Left ventricle myocardium superior (tissue), 1 donor: ENCODE measurements at regions not wholly inside any gene's neighbourhood (a gene's known extent, or its start where the extent isn't known, plus 50 kb on each side); places are given as distances from the start of the nearest gene placed in this dataset.
"Not testable (repeated sequence)": the region's sequence is repeated elsewhere in the genome, so short reads cannot be mapped to it uniquely, and the experiment has no call there.

Experiments
- ATAC-seq: fragments of 200-7000 bp; cut with Tn5 transposase; one replicate; pipeline ENCODE4 v1.9.1; 2020; ENCODE audit warnings: mild to moderate bottlenecking, moderate library complexity
- DNase-seq: peaks from one replicate; pipeline ENCODE4 v3.0.0-alpha.2; 2020
- intact Hi-C: fragments of 100-400 bp; cut with micrococcal nuclease; formaldehyde crosslinking; loops from one replicate; pipeline ENCODE4 v1.11.0; 2022
- donor health status: DM: no; HTN: yes; CAD: no; lungs with severe emphysema.

- ATAC-seq: no peak
- intact Hi-C loops: no loop called here
These were observed 469.3 kb upstream of the KLF6 start for GRCh38 chr10:4254101-4254994.

GRCh38 chr10:4252701-4253100, 467.7 kb upstream of the KLF6 start:
- ATAC-seq (no peak), DNase-seq (no peak)
- intact Hi-C loops: no loop called here

More at GRCh38 chr10:4254101-4254994, 469.3 kb upstream of the KLF6 start:
- DNase-seq: no peak

- ATAC-seq (no peak), DNase-seq (no peak)
- intact Hi-C loops: no loop called here
These were observed 465.5 kb upstream of the KLF6 start for GRCh38 chr10:4250587-4250887.

DNA sequence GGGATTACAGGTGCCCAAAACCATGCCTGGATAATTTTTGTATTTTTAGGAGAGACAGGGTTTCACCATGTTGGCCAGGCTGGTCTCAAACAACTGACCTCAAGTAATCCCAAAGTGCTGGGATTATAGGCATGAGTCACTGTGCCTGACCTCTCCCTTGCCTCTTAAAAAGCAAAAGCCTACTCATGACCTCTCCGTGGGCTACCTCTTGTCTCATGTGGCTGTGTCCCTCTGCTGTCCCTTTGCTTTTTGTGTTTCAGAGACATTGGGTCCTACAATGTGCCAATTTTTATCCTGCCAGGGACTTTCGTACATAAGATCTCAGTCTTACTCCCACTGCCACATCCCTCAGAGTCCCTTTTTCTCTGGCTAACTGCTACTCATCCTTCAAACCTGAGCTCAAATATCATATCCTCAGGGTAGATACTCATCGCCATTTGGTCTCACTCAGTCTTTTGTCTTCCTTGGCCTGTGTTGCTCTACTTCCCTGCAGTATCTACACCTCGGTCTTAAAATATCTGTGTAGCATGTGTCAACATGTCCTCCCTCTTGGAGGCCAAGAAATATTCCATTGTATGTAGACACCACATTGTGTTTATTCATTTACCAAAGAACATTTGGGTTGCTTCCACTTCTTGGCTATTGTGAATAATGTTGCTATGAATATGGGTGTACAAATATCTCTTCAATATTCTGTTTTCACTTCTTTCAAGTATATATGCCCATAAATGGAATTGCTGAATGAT, 465.0 kb upstream of the KLF6 start:
- DNase-seq (no peak), ATAC-seq (no peak)
- intact Hi-C loops: no loop called here

DNA sequence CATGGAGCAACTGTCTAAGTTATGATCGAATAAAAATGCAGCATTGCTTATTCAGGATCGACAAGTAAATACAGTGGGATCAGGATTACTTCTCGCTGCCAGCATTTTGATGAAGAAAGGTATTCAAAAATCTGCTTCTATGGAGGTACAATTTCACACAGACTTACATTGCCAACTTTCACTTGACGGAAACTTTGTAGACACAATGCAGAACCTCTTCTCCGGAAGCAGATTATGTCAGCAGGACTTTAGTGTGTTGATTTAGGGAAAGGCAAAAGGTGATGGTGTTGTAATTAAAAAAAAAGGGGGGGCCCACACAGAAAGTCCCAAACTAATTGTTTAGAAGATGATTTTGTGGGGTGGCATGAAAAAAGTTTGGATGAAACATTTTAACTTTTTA, 462.4 kb upstream of the KLF6 start:
- DNase-seq: no peak
- intact Hi-C loops: no loop called here
- no peak for ATAC-seq

GRCh38 chr10:4246881-4247358, 461.9 kb upstream of the KLF6 start:
- intact Hi-C loops: no loop called here
- ATAC-seq: no peak
- DNase-seq: no peak

DNA sequence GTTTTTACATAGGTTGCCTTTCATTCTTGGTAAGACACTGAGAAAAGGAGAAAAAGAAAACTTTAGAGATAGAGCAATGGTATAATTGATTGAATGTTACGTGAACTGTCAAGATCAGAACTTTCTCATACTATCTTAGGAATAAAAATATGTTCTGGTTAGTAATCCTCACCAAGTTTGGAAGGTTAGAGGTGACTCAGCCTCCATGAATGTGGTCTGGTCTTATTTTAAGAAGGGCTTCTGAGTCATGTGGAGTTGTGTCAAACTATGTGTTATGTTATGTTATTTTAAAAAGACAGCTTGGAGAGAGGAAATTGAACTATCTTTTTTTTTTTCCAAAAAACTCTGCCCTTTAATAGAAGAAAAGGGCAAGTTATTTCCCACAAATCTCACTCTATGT, 458.6 kb upstream of the KLF6 start:
- ATAC-seq (peak; percentile 76), DNase-seq (no peak)
- intact Hi-C loops: no loop called here

DNA sequence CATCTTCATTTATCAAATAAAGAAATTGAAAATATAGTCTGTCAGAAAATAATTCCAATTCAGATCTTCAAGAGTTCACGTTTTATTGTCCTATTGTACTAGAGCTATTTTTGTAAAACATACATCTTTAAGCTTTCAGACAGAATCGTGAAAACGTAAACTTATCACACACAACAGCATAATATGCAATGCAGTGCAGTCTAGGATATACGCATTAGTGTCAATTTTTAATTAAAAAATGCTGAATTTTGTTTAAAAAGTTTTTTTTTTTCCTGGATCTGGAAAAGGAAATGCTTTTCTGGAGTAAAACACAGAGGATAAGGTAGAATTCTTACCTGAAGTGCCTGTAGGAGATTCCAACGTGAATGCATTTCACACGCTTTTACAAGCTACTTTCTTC, 458.2 kb upstream of the KLF6 start:
- intact Hi-C loops: no loop called here
- no peak for DNase-seq
- ATAC-seq: no peak

DNA sequence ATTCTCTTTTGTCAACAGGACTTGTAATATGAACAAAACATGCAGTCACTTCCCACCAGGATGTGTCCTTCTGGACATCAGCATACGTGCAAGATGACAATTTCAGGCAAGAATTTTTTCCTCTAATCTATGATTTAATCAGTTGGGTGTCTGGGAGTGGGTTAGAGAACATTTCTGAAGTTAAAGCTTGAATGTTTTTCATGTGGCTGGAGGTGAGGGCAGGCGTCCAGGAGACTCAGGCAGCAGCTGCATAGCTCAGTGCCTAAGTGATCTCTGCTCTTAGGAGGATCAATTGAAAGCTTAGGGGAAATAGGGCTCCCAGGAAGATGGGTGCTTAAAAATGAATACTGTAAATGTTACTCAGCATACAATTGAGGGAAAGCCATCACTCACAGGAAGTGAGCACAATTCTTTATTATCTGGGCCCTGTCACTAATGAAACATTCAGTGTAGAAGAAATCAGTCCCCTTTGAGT, 457.6 kb upstream of the KLF6 start:
- ATAC-seq (peak; percentile 70), DNase-seq (peak; percentile 60)
- intact Hi-C loops: no loop called here

GRCh38 chr10:4241724-4242345, 456.8 kb upstream of the KLF6 start:
- peak; percentile 37 for DNase-seq
- intact Hi-C loops: no loop called here
- ATAC-seq: peak; percentile 89

GRCh38 chr10:4240608-4241197, 455.7 kb upstream of the KLF6 start:
- ATAC-seq: peak; percentile 20
- DNase-seq: no peak
- intact Hi-C loops: no loop called here

DNA sequence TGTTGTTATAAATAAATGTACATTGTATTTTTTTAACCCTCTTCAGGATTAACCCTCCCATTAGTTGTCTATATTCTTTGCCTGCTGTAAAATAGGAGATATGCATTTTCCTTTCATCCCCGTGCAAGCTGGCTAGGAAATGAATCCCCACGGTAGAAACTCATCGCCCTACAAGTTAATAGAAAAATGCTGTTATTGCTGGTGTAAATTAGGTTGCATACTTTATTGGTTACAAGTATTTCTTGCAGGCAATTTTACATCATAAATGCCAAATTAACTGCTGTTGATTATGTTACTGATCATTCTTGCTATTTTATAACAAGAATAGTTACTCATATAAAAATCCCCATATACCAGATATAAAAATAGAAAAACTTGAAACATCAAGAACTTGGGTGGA, 454.2 kb upstream of the KLF6 start:
- intact Hi-C loops: no loop called here
- no peak for ATAC-seq
- no peak for DNase-seq

- ATAC-seq, DNase-seq, intact Hi-C loops: not testable (repeated sequence)
These were observed 451.9 kb upstream of the KLF6 start for GRCh38 chr10:4236905-4237304.

- ATAC-seq (no peak), DNase-seq (no peak)
- intact Hi-C loops: no loop called here
These were observed 449.7 kb upstream of the KLF6 start for GRCh38 chr10:4234661-4235060.

- DNase-seq (no peak), ATAC-seq (no peak)
- intact Hi-C loops: no loop called here
These were observed 446.4 kb upstream of the KLF6 start for GRCh38 chr10:4231439-4231838.

DNA sequence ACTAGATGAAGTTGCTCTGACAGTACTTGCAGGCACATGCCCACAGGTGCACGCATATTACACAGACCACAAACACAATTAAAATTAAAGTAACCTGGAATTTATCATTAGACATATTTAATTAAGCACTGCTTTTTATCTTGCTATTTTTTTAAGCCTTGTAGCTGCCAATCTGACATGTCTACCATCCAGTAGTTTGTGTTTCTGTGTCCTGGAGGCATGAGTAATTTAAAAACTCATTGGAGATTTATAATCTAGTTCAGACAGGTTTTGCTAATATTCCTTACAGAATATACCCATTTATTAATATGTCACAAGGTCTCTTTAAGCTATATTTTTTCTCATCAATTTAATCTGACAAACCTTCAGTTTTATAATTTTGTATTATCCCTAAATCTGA, 445.0 kb upstream of the KLF6 start:
- DNase-seq: no peak
- no peak for ATAC-seq
- intact Hi-C loops: no loop called here

GRCh38 chr10:4229106-4229505, 444.1 kb upstream of the KLF6 start:
- intact Hi-C loops: no loop called here
- no peak for ATAC-seq
- DNase-seq: no peak

DNA sequence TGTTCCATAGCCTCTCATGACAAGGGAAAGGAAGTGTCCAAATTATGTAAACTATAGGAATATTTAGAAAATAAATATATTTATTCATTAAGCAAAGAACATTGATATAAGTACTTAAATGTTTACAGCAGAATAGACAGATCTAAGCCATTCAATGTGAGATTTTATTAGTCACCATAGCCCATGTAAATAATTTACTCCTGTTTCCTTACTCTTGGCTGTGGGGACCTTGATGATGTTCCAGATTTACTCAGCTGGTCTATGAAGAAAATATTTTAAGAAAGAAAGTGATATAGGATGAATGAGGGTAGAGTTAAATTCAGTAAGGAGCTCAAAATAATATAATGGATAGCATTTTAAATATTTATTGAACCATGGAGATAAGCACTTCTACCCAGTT, 442.6 kb upstream of the KLF6 start:
- ATAC-seq (no peak), DNase-seq (no peak)
- intact Hi-C loops: no loop called here

- DNase-seq (no peak), ATAC-seq (no peak)
- intact Hi-C loops: no loop called here
These were observed 442.0 kb upstream of the KLF6 start for GRCh38 chr10:4226941-4227540.
